DOHH2 (cell line): ENCODE measurements at regions not wholly inside any gene's neighbourhood (a gene's known extent, or its start where the extent isn't known, plus 50 kb on each side); places are given as distances from the start of the nearest gene placed in this dataset.

Source experiments
- H3F3A ChIP-seq: fragments of 200-600 bp; sonication (generic), shearing (Covaris generic); 2 replicates; pipeline ENCODE4 v1.6.0; 2016; ENCODE audit warnings: antibody characterized with exemption, mild to moderate bottlenecking; ENCODE audit not compliant: control insufficient read depth, insufficient read depth
- H3K27ac ChIP-seq: fragments of 200-600 bp; sonication (generic); 2 replicates; pipeline ENCODE4 v1.5.1; 2014; ENCODE audit warnings: low read depth, mild to moderate bottlenecking, low read length, moderate library complexity
- H3K27me3 ChIP-seq: fragments of 200-600 bp; sonication (generic); 2 replicates; pipeline ENCODE4 v1.6.1; 2014; ENCODE audit warnings: mild to moderate bottlenecking, low read length, mixed read lengths; ENCODE audit not compliant: control insufficient read depth
- H3K36me3 ChIP-seq: fragments of 200-600 bp; sonication (generic); 2 replicates; pipeline ENCODE4 v1.6.1; 2014; ENCODE audit warnings: mild to moderate bottlenecking, low read length, moderate library complexity, mixed read lengths; ENCODE audit not compliant: control insufficient read depth
- H3K4me1 ChIP-seq: fragments of 200-600 bp; sonication (generic); 2 replicates; pipeline ENCODE4 v1.6.1; 2014; ENCODE audit warnings: mild to moderate bottlenecking, low read length, mixed read lengths; ENCODE audit not compliant: control insufficient read depth
- H3K4me2 ChIP-seq: fragments of 200-600 bp; sonication (generic); 2 replicates; pipeline ENCODE4 v1.6.0; 2014; ENCODE audit warnings: mild to moderate bottlenecking, low read length, moderate library complexity
- H3K4me3 ChIP-seq: fragments of 200-600 bp; sonication (generic); 2 replicates; pipeline ENCODE4 v1.5.1; 2014; ENCODE audit warnings: mild to moderate bottlenecking, low read length, mixed read lengths
- H3K79me2 ChIP-seq: fragments of 200-600 bp; sonication (generic); 2 replicates; pipeline ENCODE4 v1.6.1; 2014; ENCODE audit warnings: mild to moderate bottlenecking, low read length, mixed read lengths; ENCODE audit not compliant: control insufficient read depth
- H3K9me2 ChIP-seq: fragments of 200-600 bp; sonication (generic); replicated peaks from 2 replicates; pipeline ENCODE4 v1.6.1; 2014; ENCODE audit warnings: mild to moderate bottlenecking, low read length, mixed read lengths; ENCODE audit not compliant: control insufficient read depth
- H3K9me3 ChIP-seq: fragments of 200-600 bp; sonication (generic); 2 replicates; pipeline ENCODE4 v1.6.1; 2014; ENCODE audit warnings: antibody characterized with exemption, low read length, mixed read lengths; ENCODE audit not compliant: control insufficient read depth, insufficient read depth
- H4K20me1 ChIP-seq: fragments of 200-600 bp; sonication (generic); 2 replicates; pipeline ENCODE4 v1.6.0; 2014; ENCODE audit warnings: low read depth, mild to moderate bottlenecking, antibody characterized with exemption, low read length, moderate library complexity; ENCODE audit not compliant: control insufficient read depth, insufficient read depth
- CTCF ChIP-seq: fragments of 200-600 bp; sonication (generic); IDR thresholded peaks from one replicate; pipeline ENCODE4 v1.5.1; 2014; ENCODE audit warnings: antibody characterized with exemption, mild to moderate bottlenecking, low read depth, low read length; ENCODE audit not compliant: poor library complexity, severe bottlenecking
- EZH2phosphoT487 ChIP-seq: fragments of 200-600 bp; sonication (generic); IDR thresholded peaks from 2 replicates; pipeline ENCODE4 v1.6.1; 2017; ENCODE audit warnings: borderline replicate concordance, mild to moderate bottlenecking, antibody characterized with exemption, low read length, moderate library complexity, mixed read lengths

GRCh38 chr7:45292481-45292880 lies 134.9 kb downstream of the RAMP3 start:
- Histone ChIP-seq H3K4me1 (no peaks in the 10 kb centered on the region), H3K4me3 (no peak overlapping the region), H3K4me2 (no peak overlapping the region), H3F3A (no peaks in the 10 kb centered on the region), H3K9me2 (no peaks in the 10 kb centered on the region), H3K27me3 (no peaks in the 10 kb centered on the region), H3K27ac (no peak overlapping the region), H3K79me2 (no peaks in the 10 kb centered on the region), H3K36me3 (no peaks in the 10 kb centered on the region), H3K9me3 (peaks cover 4% of the 10 kb centered on the region; the same call in 1 of the 2 replicates), H4K20me1 (no peaks in the 10 kb centered on the region)
- TF ChIP-seq CTCF (no peak), EZH2phosphoT487 (no peak)

- Histone ChIP-seq H3K4me3 (no peak overlapping the region), H3K27me3 (no peaks in the 10 kb centered on the region), H3K36me3 (no peaks in the 10 kb centered on the region), H3K9me3 (no peaks in the 10 kb centered on the region), H3K9me2 (no peaks in the 10 kb centered on the region), H3K79me2 (no peaks in the 10 kb centered on the region), H3F3A (no peaks in the 10 kb centered on the region), H3K4me1 (no peaks in the 10 kb centered on the region), H4K20me1 (no peaks in the 10 kb centered on the region), H3K27ac (no peak overlapping the region), H3K4me2 (no peak overlapping the region)
- TF ChIP-seq CTCF: no peak
- TF ChIP-seq EZH2phosphoT487: no peak
Measured at GRCh38 chr7:45293295-45293942, 135.8 kb downstream of the RAMP3 start.

- Histone ChIP-seq H4K20me1 (no peaks in the 10 kb centered on the region), H3F3A (no peaks in the 10 kb centered on the region), H3K4me1 (no peaks in the 10 kb centered on the region), H3K79me2 (no peaks in the 10 kb centered on the region), H3K4me2 (no peak overlapping the region), H3K9me3 (no peaks in the 10 kb centered on the region), H3K27ac (no peak overlapping the region), H3K4me3 (no peak overlapping the region), H3K36me3 (no peaks in the 10 kb centered on the region), H3K27me3 (0 out of 2 replicates have a peak, but pooled peaks cover 3% of the 10 kb centered on the region), H3K9me2 (no peaks in the 10 kb centered on the region)
- TF ChIP-seq EZH2phosphoT487: no peak
- no peak for TF ChIP-seq CTCF
Measured at GRCh38 chr7:45294559-45294958, 137.0 kb downstream of the RAMP3 start.
